ENCODE measurements at regions not wholly inside any gene's neighbourhood (a gene's known extent, or its start where the extent isn't known, plus 50 kb on each side); places are given as distances from the start of the nearest gene placed in this dataset.

- DNase-seq: no peak
- intact Hi-C loops (cut with micrococcal nuclease): no loop called here
- H3K4me3 Mint-ChIP-seq: no peak overlapping the region
- Histone ChIP-seq H3K27ac (ENCODE audit: low read depth in 1 of 2, low read length in 2 of 2) (no peak overlapping the region), H3K9me3 (replicated peaks in 1 of 2; ENCODE audit: control insufficient read depth in 1 of 2, insufficient read depth in 1 of 2, low read length in 2 of 2) (peaks cover 14 to 18% of the 10 kb centered on the region in 2 donors), H3K36me3 (replicated peaks in 1 of 2; ENCODE audit: control insufficient read depth in 1 of 2, insufficient read depth in 2 of 2, low read length in 2 of 2) (no peaks in the 10 kb centered on the region), H3K4me2 (replicated peaks; ENCODE audit: extremely low read depth, low read length, poor library complexity, severe bottlenecking) (no peak overlapping the region), H3K27me3 (ENCODE audit: control insufficient read depth in 2 of 2, insufficient read depth in 2 of 2, low read length in 2 of 2) (no peaks in the 10 kb centered on the region), H2AFZ (ENCODE audit: insufficient read depth, low read depth, low read length, poor library complexity, severe bottlenecking) (no peak overlapping the region), H3K79me2 (ENCODE audit: insufficient read depth, low read length) (no peaks in the 10 kb centered on the region), H3K4me1 (ENCODE audit: control insufficient read depth in 1 of 2, insufficient read depth in 2 of 2, low read length in 2 of 2) (no peaks in the 10 kb centered on the region), H3K4me3 (replicated peaks in 1 of 3; ENCODE audit: low read depth in 2 of 3, low read length in 3 of 3) (no peak overlapping the region), H4K20me1 (ENCODE audit: insufficient read depth, low read length) (no peaks in the 10 kb centered on the region), H3K9ac (ENCODE audit: insufficient read depth, low read length, poor library complexity, severe bottlenecking) (no peak overlapping the region)
- no peak for TF ChIP-seq CTCF (IDR thresholded peaks at IDR 0.05)
- H3K27me3 Mint-ChIP-seq (ENCODE audit: low read depth in 3 of 3): no peaks in the 10 kb centered on the region
- 95% methylated on average over 20 of the region's 25 CpGs for WGBS (ENCODE audit: insufficient coverage)
- no peak overlapping the region for H3K27ac Mint-ChIP-seq
- no peaks in the 10 kb centered on the region for H3K4me1 Mint-ChIP-seq
- no peaks in the 10 kb centered on the region for H3K36me3 Mint-ChIP-seq
- H3K9me3 Mint-ChIP-seq: peaks cover 0 to 13% (median 9%) of the 10 kb centered on the region in 7 donors
Observed at GRCh38 chr2:194327196-194327888, 1329.7 kb upstream of the SLC39A10 start.

GRCh38 chr2:194323740-194324139 lies 1333.3 kb upstream of the SLC39A10 start:
- H3K36me3 ChIP-seq (replicated peaks in 1 of 2; ENCODE audit: control insufficient read depth in 1 of 2, insufficient read depth in 2 of 2, low read length in 2 of 2): no peaks in the 10 kb centered on the region
- H3K4me3 ChIP-seq (replicated peaks in 1 of 3; ENCODE audit: low read depth in 2 of 3, low read length in 3 of 3): no peak overlapping the region
- Mint-ChIP-seq H3K9me3 (peaks cover 0 to 15% (median 11%) of the 10 kb centered on the region in 7 donors), H3K27me3 (ENCODE audit: low read depth in 3 of 3) (no peaks in the 10 kb centered on the region), H3K27ac (no peak overlapping the region), H3K36me3 (no peaks in the 10 kb centered on the region), H3K4me1 (no peaks in the 10 kb centered on the region), H3K4me3 (no peak overlapping the region)
- intact Hi-C loops (cut with micrococcal nuclease): no loop called here
- DNase-seq: no peak
- peaks cover 20 to 22% of the 10 kb centered on the region in 2 donors for H3K9me3 ChIP-seq (replicated peaks in 1 of 2; ENCODE audit: control insufficient read depth in 1 of 2, insufficient read depth in 1 of 2, low read length in 2 of 2)
- no peaks in the 10 kb centered on the region for H3K27me3 ChIP-seq (ENCODE audit: control insufficient read depth in 2 of 2, insufficient read depth in 2 of 2, low read length in 2 of 2)
- no peak for TF ChIP-seq CTCF (IDR thresholded peaks at IDR 0.05)
- H3K79me2 ChIP-seq (ENCODE audit: insufficient read depth, low read length): no peaks in the 10 kb centered on the region
- no peak overlapping the region for H3K27ac ChIP-seq (ENCODE audit: low read depth in 1 of 2, low read length in 2 of 2)
- no peaks in the 10 kb centered on the region for H3K4me1 ChIP-seq (ENCODE audit: control insufficient read depth in 1 of 2, insufficient read depth in 2 of 2, low read length in 2 of 2)
- no peaks in the 10 kb centered on the region for H4K20me1 ChIP-seq (ENCODE audit: insufficient read depth, low read length)
- H3K9ac ChIP-seq (ENCODE audit: insufficient read depth, low read length, poor library complexity, severe bottlenecking): no peak overlapping the region
- H2AFZ ChIP-seq (ENCODE audit: insufficient read depth, low read depth, low read length, poor library complexity, severe bottlenecking): no peak overlapping the region
- H3K4me2 ChIP-seq (replicated peaks; ENCODE audit: extremely low read depth, low read length, poor library complexity, severe bottlenecking): no peak overlapping the region
- no CpG with 5 or more reads among the region's 1 CpG for WGBS (ENCODE audit: insufficient coverage)

Measured in CD14-positive monocyte (primary cell).